IMR-90 (cell line): ENCODE measurements at regions not wholly inside any gene's neighbourhood (a gene's known extent, or its start where the extent isn't known, plus 50 kb on each side); places are given as distances from the start of the nearest gene placed in this dataset.

Experiments used
- ATAC-seq: fragments of 200-7000 bp; cut with Tn5 transposase; 2 replicates; pipeline ENCODE4 v1.9.1; 2020; ENCODE audit warnings: low read depth, mild to moderate bottlenecking, moderate library complexity
- BruUV-seq: library from RNA; stranded (reverse); fragments of 400-500 nt; replicated peaks from 2 replicates; lab custom pipeline; 2021; lab: Mats Ljungman, UMichigan
- CTCF ChIA-PET: fragments of 300-600 bp; formaldehyde crosslinking; extraction: SDS; loops from one replicate; lab custom pipeline; 2021; ENCODE audit warnings: antibody characterized with exemption; lab: Yijun Ruan, JAX
- POLR2A ChIA-PET: fragments of 300-600 bp; sonication (Branson Sonifier 250); formaldehyde crosslinking; loops from one replicate; lab custom pipeline; 2022; ENCODE audit warnings: antibody characterized with exemption; ENCODE audit not compliant: unreplicated experiment; lab: Charles Lee
- DNase-seq: peaks from one replicate; pipeline ENCODE4 v3.0.0; 2013
- H2AFZ ChIP-seq: replicated peaks from 2 replicates; pipeline ENCODE3; 2013; ENCODE audit warnings: low read length, mild to moderate bottlenecking; ENCODE audit not compliant: poor library complexity
- H2AK5ac ChIP-seq: 2 replicates; pipeline ENCODE4 v1.6.1; 2013; ENCODE audit warnings: low read depth, low read length, inconsistent platforms
- H2AK9ac ChIP-seq: replicated peaks from 2 replicates; pipeline ENCODE3; 2013; ENCODE audit warnings: mild to moderate bottlenecking, low read depth, low read length, moderate library complexity; ENCODE audit not compliant: poor library complexity
- H2BK120ac ChIP-seq: 2 replicates; pipeline ENCODE4 v1.6.1; 2013; ENCODE audit warnings: low read depth, low read length, inconsistent platforms
- H2BK15ac ChIP-seq: 3 replicates; pipeline ENCODE4 v1.6.1; 2013; ENCODE audit warnings: low read depth, low read length, inconsistent platforms
- H2BK20ac ChIP-seq: 2 replicates; pipeline ENCODE4 v1.6.1; 2013; ENCODE audit warnings: low read depth, mild to moderate bottlenecking, inconsistent platforms, low read length, moderate library complexity
- H2BK5ac ChIP-seq: 2 replicates; pipeline ENCODE4 v1.6.1; 2013; ENCODE audit warnings: mild to moderate bottlenecking, low read depth, low read length, inconsistent platforms; ENCODE audit not compliant: poor library complexity, severe bottlenecking
- H3K14ac ChIP-seq: replicated peaks from 2 replicates; pipeline ENCODE4 v1.6.1; 2013; ENCODE audit warnings: low read depth, low read length, inconsistent platforms
- H3K18ac ChIP-seq: 2 replicates; pipeline ENCODE4 v1.6.1; 2013; ENCODE audit warnings: low read depth, low read length, control low read depth
- H3K23ac ChIP-seq: 2 replicates; pipeline ENCODE4 v1.6.1; 2013; ENCODE audit warnings: low read depth, low read length, inconsistent platforms
- H3K27ac ChIP-seq: 2 replicates; pipeline ENCODE4 v1.5.1; 2013; ENCODE audit warnings: mild to moderate bottlenecking, control low read depth, low read length; ENCODE audit not compliant: insufficient read depth
- H3K27me3 ChIP-seq: 2 replicates; pipeline ENCODE4 v1.6.1; 2013; ENCODE audit warnings: low read length; ENCODE audit not compliant: control insufficient read depth, insufficient read depth
- H3K36me3 ChIP-seq: 2 replicates; pipeline ENCODE4 v1.6.1; 2013; ENCODE audit warnings: low read length, mixed read lengths; ENCODE audit not compliant: control insufficient read depth, insufficient read depth
- H3K4ac ChIP-seq: 2 replicates; pipeline ENCODE4 v1.6.1; 2013; ENCODE audit warnings: low read depth, low read length, inconsistent platforms
- H3K4me1 ChIP-seq: 2 replicates; pipeline ENCODE4 v1.6.1; 2013; ENCODE audit warnings: low read length, mixed read lengths; ENCODE audit not compliant: control insufficient read depth, insufficient read depth
- H3K4me2 ChIP-seq: 2 replicates; pipeline ENCODE4 v1.6.1; 2013; ENCODE audit warnings: low read depth, mild to moderate bottlenecking, control low read depth, low read length, moderate library complexity
- H3K4me3 ChIP-seq: 2 replicates; pipeline ENCODE4 v1.5.1; 2013; ENCODE audit warnings: low read depth, mild to moderate bottlenecking, control low read depth, low read length, moderate library complexity; ENCODE audit not compliant: insufficient read depth
- H3K56ac ChIP-seq: 2 replicates; pipeline ENCODE4 v1.6.1; 2013; ENCODE audit warnings: low read length, inconsistent platforms; ENCODE audit not compliant: insufficient read depth; ENCODE audit errors: extremely low read depth
- H3K79me1 ChIP-seq, 2 experiments: 2 replicates each; pipeline ENCODE4 v1.6.1; 2013; ENCODE audit warnings: low read length in 2 of 2, inconsistent platforms in 1 of 2, low read depth in 1 of 2
- H3K9ac ChIP-seq: 2 replicates; pipeline ENCODE4 v1.6.1; 2013; ENCODE audit warnings: low read depth, low read length, control low read depth
- H3K9me1 ChIP-seq: 2 replicates; pipeline ENCODE4 v1.6.1; 2013; ENCODE audit warnings: low read length, inconsistent platforms; ENCODE audit not compliant: insufficient read depth
- H3K9me3 ChIP-seq: 2 replicates; pipeline ENCODE4 v1.6.1; 2013; ENCODE audit warnings: low read length; ENCODE audit not compliant: control insufficient read depth, insufficient read depth
- H4K20me1 ChIP-seq: 2 replicates; pipeline ENCODE4 v1.6.1; 2013; ENCODE audit warnings: low read length, inconsistent platforms; ENCODE audit not compliant: insufficient read depth
- H4K5ac ChIP-seq: 2 replicates; pipeline ENCODE4 v1.6.1; 2013; ENCODE audit warnings: mild to moderate bottlenecking, low read depth, low read length, control low read depth
- H4K8ac ChIP-seq, 2 experiments: 2 replicates each; pipeline ENCODE4 v1.6.1; 2013; ENCODE audit warnings: low read depth in 2 of 2, low read length in 2 of 2, control low read depth in 1 of 2, inconsistent platforms in 1 of 2
- H4K91ac ChIP-seq: 2 replicates; pipeline ENCODE4 v1.6.1; 2013; ENCODE audit warnings: low read depth, low read length, inconsistent platforms; ENCODE audit not compliant: insufficient read depth
- CEBPB ChIP-seq: IDR thresholded peaks from 2 replicates; pipeline ENCODE4 v1.6.1; 2012; ENCODE audit warnings: low read depth, low read length, improper control_type of control experiment
- CHD1 ChIP-seq: IDR thresholded peaks from 2 replicates; pipeline ENCODE4 v1.6.1; 2012; ENCODE audit warnings: low read depth, low read length, improper control_type of control experiment
- MXI1 ChIP-seq: IDR thresholded peaks from 2 replicates; pipeline ENCODE4 v1.6.1; 2012; ENCODE audit warnings: low read depth, mild to moderate bottlenecking, low read length, moderate library complexity, borderline replicate concordance
- NFE2L2 ChIP-seq: fragments of 150-350 bp; IDR thresholded peaks from 2 replicates; pipeline ENCODE4 v1.6.1; 2016; ENCODE audit warnings: low read depth, mild to moderate bottlenecking, low read length
- POLR2A ChIP-seq: IDR thresholded peaks from 2 replicates; pipeline ENCODE4 v1.6.1; 2012; ENCODE audit warnings: mild to moderate bottlenecking, low read depth, low read length
- RAD21 ChIP-seq: IDR thresholded peaks from 2 replicates; pipeline ENCODE4 v1.6.1; 2012; ENCODE audit warnings: low read length, improper control_type of control experiment
- RCOR1 ChIP-seq: IDR thresholded peaks from 2 replicates; pipeline ENCODE4 v1.6.1; 2012; ENCODE audit warnings: mild to moderate bottlenecking, low read length, improper control_type of control experiment; ENCODE audit not compliant: insufficient replicate concordance
- SMC3 ChIP-seq: fragments of 150-350 bp; IDR thresholded peaks from 2 replicates; pipeline ENCODE4 v1.6.1; 2016; ENCODE audit warnings: low read depth, mild to moderate bottlenecking, antibody characterized with exemption, low read length, moderate library complexity
- WGBS, 2 experiments: methylation state at CpG; one replicate each; pipeline versions ENCODE4 v1.1.5 to v1.1.7; 2013; ENCODE audit warnings: missing lambda C conversion rate in 2 of 2; ENCODE audit not compliant: insufficient read length in 1 of 2; ENCODE audit errors: extremely low coverage in 2 of 2; 5-methylcytosine and 5-hydroxymethylcytosine counted together
- dilution Hi-C: fragments of 300-500 bp; cut with HindIII; formaldehyde crosslinking; loops from one replicate; pipeline ENCODE4 v1.14.3; 2018; ENCODE audit warnings: low sequenced_read_pairs; ENCODE audit not compliant: unreplicated experiment
- in situ Hi-C: fragments of 300-500 bp; cut with MboI; formaldehyde crosslinking; loops from 3 replicates; pipeline ENCODE4 v1.14.3; 2019; ENCODE audit warnings: low sequenced_read_pairs, inconsistent platforms, mixed read lengths
- intact Hi-C: fragments of 100-400 bp; cut with micrococcal nuclease; formaldehyde crosslinking; loops from 2 replicates; pipeline ENCODE4 v1.10.0; 2022
- TF ChIP-seq, protein P1 (sequence below): conservative IDR thresholded peaks from 2 replicates; pipeline ENCODE4 v1.5.1; 2012; ENCODE audit warnings: mild to moderate bottlenecking, low read depth, low read length, improper control_type of control experiment
- TF ChIP-seq, protein P2 (sequence below): fragments of 150-350 bp; IDR thresholded peaks from 2 replicates; pipeline ENCODE4 v1.6.1; 2017; ENCODE audit warnings: mild to moderate bottlenecking, antibody characterized with exemption, low read length, low read depth

DNA sequence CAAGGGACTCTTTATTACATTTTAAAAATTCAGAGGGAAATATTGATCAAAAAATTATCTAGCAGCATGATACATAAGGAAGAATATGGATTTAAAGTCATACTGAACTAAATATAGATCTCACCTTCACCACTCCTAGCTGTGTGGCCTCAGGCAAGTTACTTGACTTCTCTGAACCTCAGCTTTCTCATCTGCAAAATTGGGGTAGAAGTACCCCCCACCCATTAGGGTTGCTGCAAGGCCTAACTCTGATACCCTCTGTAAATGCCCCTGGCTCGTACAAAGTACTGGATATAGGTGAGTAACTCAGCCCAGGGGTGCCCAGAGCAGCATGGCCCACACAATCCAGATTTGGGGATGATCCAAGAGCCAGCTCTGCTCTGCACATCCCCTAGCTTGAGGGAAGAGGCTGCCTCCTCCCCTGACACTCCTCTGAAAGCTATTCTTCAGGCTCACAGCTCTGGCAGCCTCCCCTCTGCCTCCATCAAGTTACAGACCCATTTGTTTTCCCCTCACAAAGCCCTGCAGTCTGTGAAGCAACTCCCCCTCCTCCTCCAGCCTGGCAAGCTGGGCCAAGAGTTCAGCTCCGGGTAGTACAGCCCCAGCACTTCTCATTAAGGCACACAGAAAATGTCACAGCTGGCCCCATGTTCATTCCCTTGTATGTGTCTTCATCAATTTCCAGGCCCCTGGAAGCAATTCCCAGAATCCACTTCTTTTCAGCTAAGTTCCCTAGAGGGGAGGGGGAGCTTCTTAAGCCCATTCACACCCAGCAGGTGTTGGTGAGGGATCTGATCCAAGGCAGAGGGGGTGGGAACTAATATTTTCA lies 143.7 kb downstream of the PLPP3 start:
- peak overlapping the region; percentile 19 for H2AK9ac ChIP-seq
- H4K5ac ChIP-seq, result no peak overlapping the region; the same call in 1 of the 2 replicates
- no peak overlapping the region for H3K27ac ChIP-seq
- no CpG with 5 or more reads among the region's 2 CpGs for WGBS, 2 experiments
- no peak overlapping the region for H3K56ac ChIP-seq
- H2BK120ac ChIP-seq, result no peak overlapping the region
- no peaks in the 10 kb centered on the region for H3K36me3 ChIP-seq
- dilution Hi-C loops (no loop called here), in situ Hi-C loops (no loop called here), intact Hi-C loops (no loop called here)
- ChIA-PET CTCF (no interaction called here), POLR2A (no interaction called here)
- no peak overlapping the region for H3K14ac ChIP-seq
- H2AFZ ChIP-seq, result peak overlapping the region; percentile 30
- DNase-seq (no peak), ATAC-seq (no peak)
- TF ChIP-seq SMC3 (no peak), CEBPB (no peak), POLR2A (no peak), RAD21 (no peak), CHD1 (no peak), NFE2L2 (no peak), RCOR1 (no peak), MXI1 (no peak)
- TF ChIP-seq, protein P1, sequence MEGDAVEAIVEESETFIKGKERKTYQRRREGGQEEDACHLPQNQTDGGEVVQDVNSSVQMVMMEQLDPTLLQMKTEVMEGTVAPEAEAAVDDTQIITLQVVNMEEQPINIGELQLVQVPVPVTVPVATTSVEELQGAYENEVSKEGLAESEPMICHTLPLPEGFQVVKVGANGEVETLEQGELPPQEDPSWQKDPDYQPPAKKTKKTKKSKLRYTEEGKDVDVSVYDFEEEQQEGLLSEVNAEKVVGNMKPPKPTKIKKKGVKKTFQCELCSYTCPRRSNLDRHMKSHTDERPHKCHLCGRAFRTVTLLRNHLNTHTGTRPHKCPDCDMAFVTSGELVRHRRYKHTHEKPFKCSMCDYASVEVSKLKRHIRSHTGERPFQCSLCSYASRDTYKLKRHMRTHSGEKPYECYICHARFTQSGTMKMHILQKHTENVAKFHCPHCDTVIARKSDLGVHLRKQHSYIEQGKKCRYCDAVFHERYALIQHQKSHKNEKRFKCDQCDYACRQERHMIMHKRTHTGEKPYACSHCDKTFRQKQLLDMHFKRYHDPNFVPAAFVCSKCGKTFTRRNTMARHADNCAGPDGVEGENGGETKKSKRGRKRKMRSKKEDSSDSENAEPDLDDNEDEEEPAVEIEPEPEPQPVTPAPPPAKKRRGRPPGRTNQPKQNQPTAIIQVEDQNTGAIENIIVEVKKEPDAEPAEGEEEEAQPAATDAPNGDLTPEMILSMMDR, result no peak
- TF ChIP-seq, protein P2, sequence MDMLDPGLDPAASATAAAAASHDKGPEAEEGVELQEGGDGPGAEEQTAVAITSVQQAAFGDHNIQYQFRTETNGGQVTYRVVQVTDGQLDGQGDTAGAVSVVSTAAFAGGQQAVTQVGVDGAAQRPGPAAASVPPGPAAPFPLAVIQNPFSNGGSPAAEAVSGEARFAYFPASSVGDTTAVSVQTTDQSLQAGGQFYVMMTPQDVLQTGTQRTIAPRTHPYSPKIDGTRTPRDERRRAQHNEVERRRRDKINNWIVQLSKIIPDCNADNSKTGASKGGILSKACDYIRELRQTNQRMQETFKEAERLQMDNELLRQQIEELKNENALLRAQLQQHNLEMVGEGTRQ, result no peak
- H3K27me3 ChIP-seq, result no peaks in the 10 kb centered on the region
- no peak overlapping the region for H2AK5ac ChIP-seq
- no peak overlapping the region for H2BK20ac ChIP-seq
- H3K9me3 ChIP-seq, result no peaks in the 10 kb centered on the region
- no peaks in the 10 kb centered on the region for H4K20me1 ChIP-seq
- no TSS peak for BruUV-seq
- H3K18ac ChIP-seq, result no peak overlapping the region; the same call in 1 of the 2 replicates
- H3K4me2 ChIP-seq, result no peak overlapping the region
- no peak overlapping the region for H3K4me3 ChIP-seq
- H3K9ac ChIP-seq, result no peak overlapping the region
- no peak overlapping the region for H4K91ac ChIP-seq
- H3K79me1 ChIP-seq, result no peaks in the 10 kb centered on the region
- no peak overlapping the region for H3K4ac ChIP-seq
- H3K23ac ChIP-seq, result no peak overlapping the region
- H2BK15ac ChIP-seq, result no peak overlapping the region
- H2BK5ac ChIP-seq, result no peak overlapping the region
- H3K9me1 ChIP-seq, result peaks cover 6% of the 10 kb centered on the region; the same call in 1 of the 2 replicates
- peaks cover 6% of the 10 kb centered on the region; the same call in 1 of the 2 replicates for H3K4me1 ChIP-seq
- H4K8ac ChIP-seq, result no peak overlapping the region
